Gastrocnemius medialis (tissue), 4 donors: ENCODE measurements at regions not wholly inside any gene's neighbourhood (a gene's known extent, or its start where the extent isn't known, plus 50 kb on each side); places are given as distances from the start of the nearest gene placed in this dataset.

Source experiments
- ATAC-seq, 2 donors: fragments of 150-250 bp; one replicate each; pipeline ENCODE4 v1.9.1; 2016
- DNase-seq, 2 donors: peaks; one replicate each; pipeline ENCODE4 v3.0.0-alpha.2; 2019
- H3K27ac ChIP-seq, 4 donors: fragments of 200-600 bp; sonication (generic); 1 replicate in 1 of 4; 2 replicates in 3 of 4; pipeline ENCODE4 v1.5.1; 2016 to 2018; ENCODE audit warnings: mild to moderate bottlenecking in 2 of 4, moderate library complexity in 1 of 4
- H3K27me3 ChIP-seq, 3 donors: fragments of 200-600 bp; sonication (generic) in 2 of 3; 1 replicate in 1 of 3; 2 replicates in 2 of 3; pipeline versions ENCODE4 v1.5.1 to v1.6.0; 2016 to 2019; ENCODE audit warnings: mild to moderate bottlenecking in 1 of 3, moderate library complexity in 1 of 3
- H3K36me3 ChIP-seq, 2 donors: fragments of 200-600 bp; sonication (generic) in 1 of 2; one replicate each; pipeline ENCODE4 v1.5.1; 2017 to 2018
- H3K4me1 ChIP-seq, 2 donors: fragments of 200-600 bp; sonication (generic) in 1 of 2; one replicate each; pipeline ENCODE4 v1.5.1; 2016 to 2017; ENCODE audit warnings: mild to moderate bottlenecking in 2 of 2
- H3K4me3 ChIP-seq, 4 donors: fragments of 200-600 bp; sonication (generic) in 3 of 4; 1 replicate in 1 of 4; 2 replicates in 3 of 4; pipeline ENCODE4 v1.5.1; 2016 to 2019; ENCODE audit warnings: mild to moderate bottlenecking in 2 of 4
- H3K9me3 ChIP-seq, 3 donors: fragments of 200-600 bp; sonication (generic) in 2 of 3; 1 replicate in 1 of 3; 2 replicates in 2 of 3; pipeline ENCODE4 v1.5.1; 2016 to 2019
- POLR2A ChIP-seq, 2 donors: fragments of 450-650 bp; IDR thresholded peaks; one replicate each; pipeline ENCODE4 v1.6.1; 2017; ENCODE audit warnings: antibody characterized with exemption in 2 of 2, mild to moderate bottlenecking in 2 of 2, moderate library complexity in 2 of 2
- in situ Hi-C, 4 donors: fragments of 200-750 bp; cut with MboI; loops; one replicate each; pipeline versions ENCODE4 v1.15.0 to v1.8.0; 2017; ENCODE audit warnings: low sequenced_read_pairs in 4 of 4
- intact Hi-C: fragments of 100-400 bp; cut with DNase I; formaldehyde crosslinking; loops from one replicate; pipeline ENCODE4 v1.15.1; 2023; ENCODE audit warnings: low total_unique reads
- TF ChIP-seq, protein P1 (sequence below), 5 experiments: fragments of 450-650 bp in 3 of 5; fragments of 200-600 bp in 2 of 5; sonication (generic) in 2 of 5; IDR thresholded peaks in 4 of 5; conservative IDR thresholded peaks in 1 of 5; 1 replicate in 4 of 5; 2 replicates in 1 of 5; pipeline ENCODE4 v1.5.1; 2016 to 2019; ENCODE audit warnings: antibody characterized with exemption in 5 of 5, mild to moderate bottlenecking in 3 of 5, moderate library complexity in 3 of 5

DNA sequence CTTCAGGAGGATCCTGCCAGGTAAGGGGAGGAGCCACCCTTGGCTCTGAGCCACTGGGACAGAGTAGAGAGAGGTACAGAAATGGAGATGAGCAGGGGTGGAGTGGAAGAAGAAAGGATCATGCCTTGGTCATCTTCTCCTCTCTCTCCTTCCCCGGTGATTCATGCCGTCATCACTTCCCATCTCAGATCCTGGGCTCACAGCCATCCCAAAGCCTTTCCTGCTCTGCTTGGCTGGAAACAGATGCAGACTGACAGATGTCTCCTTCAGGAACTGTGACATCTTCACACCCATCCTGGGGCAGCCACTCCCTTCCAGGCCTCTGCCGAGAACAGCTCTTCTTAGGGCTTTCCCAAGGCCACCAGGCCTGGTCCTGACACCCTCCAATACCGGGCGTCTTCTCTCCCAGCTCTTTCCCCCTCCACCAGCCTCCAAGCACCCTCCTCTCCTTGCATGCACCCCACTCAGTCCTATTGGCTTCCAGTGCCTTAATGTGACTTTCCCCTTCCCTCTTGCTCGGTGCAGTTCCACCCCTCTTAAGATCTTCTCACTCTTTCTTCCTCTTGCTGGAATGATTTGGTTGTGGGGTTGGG, 58.3 kb upstream of the TNP1 start:
- Histone ChIP-seq H3K4me3 (no peak overlapping the region), H3K36me3 (no peaks in the 10 kb centered on the region), H3K9me3 (no peaks in the 10 kb centered on the region), H3K27ac (no peak overlapping the region), H3K27me3 (no peaks in the 10 kb centered on the region), H3K4me1 (peaks cover 0 to 7% of the 10 kb centered on the region in 2 donors)
- intact Hi-C loops, result no loop called here
- ATAC-seq, result peak; percentile 89 to 94
- DNase-seq, result peak; percentile 54 to 75
- in situ Hi-C loops, result no loop called here
- TF ChIP-seq, protein P1, sequence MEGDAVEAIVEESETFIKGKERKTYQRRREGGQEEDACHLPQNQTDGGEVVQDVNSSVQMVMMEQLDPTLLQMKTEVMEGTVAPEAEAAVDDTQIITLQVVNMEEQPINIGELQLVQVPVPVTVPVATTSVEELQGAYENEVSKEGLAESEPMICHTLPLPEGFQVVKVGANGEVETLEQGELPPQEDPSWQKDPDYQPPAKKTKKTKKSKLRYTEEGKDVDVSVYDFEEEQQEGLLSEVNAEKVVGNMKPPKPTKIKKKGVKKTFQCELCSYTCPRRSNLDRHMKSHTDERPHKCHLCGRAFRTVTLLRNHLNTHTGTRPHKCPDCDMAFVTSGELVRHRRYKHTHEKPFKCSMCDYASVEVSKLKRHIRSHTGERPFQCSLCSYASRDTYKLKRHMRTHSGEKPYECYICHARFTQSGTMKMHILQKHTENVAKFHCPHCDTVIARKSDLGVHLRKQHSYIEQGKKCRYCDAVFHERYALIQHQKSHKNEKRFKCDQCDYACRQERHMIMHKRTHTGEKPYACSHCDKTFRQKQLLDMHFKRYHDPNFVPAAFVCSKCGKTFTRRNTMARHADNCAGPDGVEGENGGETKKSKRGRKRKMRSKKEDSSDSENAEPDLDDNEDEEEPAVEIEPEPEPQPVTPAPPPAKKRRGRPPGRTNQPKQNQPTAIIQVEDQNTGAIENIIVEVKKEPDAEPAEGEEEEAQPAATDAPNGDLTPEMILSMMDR (IDR thresholded peaks at IDR 0.05 in 4 of 5, conservative IDR thresholded peaks at IDR 0.05 in 1 of 5), result no peak
- no peak for TF ChIP-seq POLR2A (IDR thresholded peaks at IDR 0.05)

DNA sequence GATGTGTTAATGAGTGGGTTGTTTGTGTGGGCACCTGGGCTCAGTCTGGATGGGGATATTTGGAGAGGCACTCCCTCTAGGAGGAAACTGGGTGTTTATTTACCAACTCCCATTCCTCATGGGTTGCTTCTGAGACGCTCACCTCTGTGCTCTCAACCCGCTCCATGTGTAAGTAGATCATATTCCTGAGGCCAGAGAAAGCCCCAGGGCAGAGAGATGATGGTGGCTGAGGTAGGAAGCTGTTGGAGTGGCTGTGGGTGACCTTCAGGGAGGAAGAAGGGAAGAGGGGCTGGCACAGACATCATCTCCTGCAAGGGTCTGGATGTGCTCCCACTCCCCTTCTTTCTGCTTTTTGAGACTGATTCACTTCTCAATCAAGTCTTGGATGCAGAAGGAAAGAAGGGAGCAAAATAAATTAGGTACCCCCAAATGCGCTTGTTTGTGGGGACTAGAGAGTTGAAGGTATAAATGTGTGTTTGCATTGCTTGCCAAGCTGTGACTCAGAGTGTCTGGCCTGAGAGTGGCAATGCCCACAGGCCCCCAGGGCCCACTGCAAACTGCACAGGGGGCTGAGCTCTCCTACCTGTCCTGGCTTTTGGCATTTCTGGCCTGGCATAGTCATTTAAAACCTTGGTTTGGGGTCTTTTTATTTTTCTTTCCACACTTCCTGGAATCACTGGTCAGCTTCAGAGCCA, 57.2 kb upstream of the TNP1 start:
- no peak overlapping the region for H3K4me3 ChIP-seq
- H3K27me3 ChIP-seq, result no peaks in the 10 kb centered on the region
- ATAC-seq, result no peak
- intact Hi-C loops (no loop called here), in situ Hi-C loops (no loop called here)
- no peak overlapping the region for H3K27ac ChIP-seq
- peaks cover 0 to 7% of the 10 kb centered on the region in 2 donors for H3K4me1 ChIP-seq
- DNase-seq, result no peak
- no peaks in the 10 kb centered on the region for H3K9me3 ChIP-seq
- no peaks in the 10 kb centered on the region for H3K36me3 ChIP-seq
- TF ChIP-seq POLR2A (IDR thresholded peaks at IDR 0.05), result no peak
- TF ChIP-seq, protein P1 (IDR thresholded peaks at IDR 0.05 in 4 of 5, conservative IDR thresholded peaks at IDR 0.05 in 1 of 5), result no peak

- in situ Hi-C loops (no loop called here), intact Hi-C loops (no loop called here)
- Histone ChIP-seq H3K4me1 (peaks cover 0 to 7% of the 10 kb centered on the region in 2 donors), H3K9me3 (no peaks in the 10 kb centered on the region), H3K36me3 (no peaks in the 10 kb centered on the region), H3K4me3 (no peak overlapping the region), H3K27me3 (no peaks in the 10 kb centered on the region), H3K27ac (no peak overlapping the region)
- ATAC-seq (no peak), DNase-seq (no peak)
- TF ChIP-seq POLR2A (IDR thresholded peaks at IDR 0.05), result no peak
- TF ChIP-seq, protein P1 (IDR thresholded peaks at IDR 0.05 in 4 of 5, conservative IDR thresholded peaks at IDR 0.05 in 1 of 5), result no peak
These were observed 55.8 kb upstream of the TNP1 start for GRCh38 chr2:216915557-216916150.

DNA sequence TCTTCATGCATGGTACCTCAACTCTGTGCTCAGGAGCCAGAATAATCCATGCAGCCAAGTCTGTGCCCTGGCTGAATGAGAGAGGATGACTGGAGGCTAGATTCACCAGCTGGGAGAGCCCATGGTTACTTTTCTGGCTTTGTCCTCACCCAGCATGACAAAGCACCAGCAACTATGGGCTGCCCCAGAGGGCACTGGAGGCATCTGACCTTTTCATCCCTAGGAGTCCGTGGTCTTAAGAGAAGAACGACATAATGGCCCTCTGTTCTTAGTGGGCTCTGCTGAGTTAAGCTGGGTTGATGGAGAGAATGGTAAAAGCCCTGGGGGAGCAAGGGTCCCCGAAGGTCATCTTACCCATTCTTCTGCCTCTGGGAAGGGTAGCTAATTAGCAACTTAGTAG, 54.6 kb upstream of the TNP1 start:
- DNase-seq, result no peak
- no peak overlapping the region for H3K4me3 ChIP-seq
- no peak overlapping the region for H3K27ac ChIP-seq
- H3K27me3 ChIP-seq, result no peaks in the 10 kb centered on the region
- intact Hi-C loops, result no loop called here
- no peaks in the 10 kb centered on the region for H3K9me3 ChIP-seq
- peaks cover 0 to 7% of the 10 kb centered on the region in 2 donors for H3K4me1 ChIP-seq
- in situ Hi-C loops, result no loop called here
- ATAC-seq, result no peak
- no peaks in the 10 kb centered on the region for H3K36me3 ChIP-seq
- TF ChIP-seq, protein P1 (IDR thresholded peaks at IDR 0.05 in 4 of 5, conservative IDR thresholded peaks at IDR 0.05 in 1 of 5), result no peak
- no peak for TF ChIP-seq POLR2A (IDR thresholded peaks at IDR 0.05)
